ENCODE measurements at regions not wholly inside any gene's neighbourhood (a gene's known extent, or its start where the extent isn't known, plus 50 kb on each side); places are given as distances from the start of the nearest gene placed in this dataset.

DNA sequence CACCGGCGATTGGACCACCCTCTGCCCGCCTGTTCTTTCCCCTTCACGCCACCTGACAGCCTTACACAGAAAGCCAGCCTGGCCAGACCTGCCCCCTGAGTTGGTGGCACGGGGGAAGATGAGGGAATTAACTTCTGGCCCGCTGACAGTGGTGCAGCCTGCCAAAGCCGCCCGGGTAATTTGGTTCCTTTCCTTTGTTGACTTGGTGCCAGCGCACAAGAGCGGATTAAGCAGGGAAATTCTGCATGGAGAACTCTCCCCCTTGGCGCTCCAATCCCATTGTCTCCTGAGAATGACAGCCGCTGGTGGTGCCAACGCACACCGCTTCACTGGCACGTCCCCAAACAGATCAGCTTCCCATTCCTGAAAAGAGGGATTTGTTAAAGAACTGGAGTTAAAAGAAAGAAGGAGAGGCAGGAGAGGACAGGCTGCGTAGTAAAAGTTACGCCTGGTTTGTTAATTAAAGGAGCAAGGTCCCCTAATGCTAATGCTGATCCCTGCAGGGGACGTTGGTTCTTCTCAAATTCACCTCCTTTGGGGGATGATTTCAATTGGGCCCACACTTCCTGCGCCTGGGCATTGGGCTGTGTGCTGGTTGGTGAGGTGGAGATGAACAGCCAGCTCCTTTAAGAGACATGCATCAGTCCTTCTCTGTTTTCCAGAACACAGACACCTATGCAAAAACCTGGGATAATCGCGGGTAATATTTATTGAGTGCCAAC lies 286.8 kb downstream of the MYCN start:
- Histone ChIP-seq H3K27me3 (ENCODE audit: insufficient read depth, low read depth, severe bottlenecking) (no peaks in the 10 kb centered on the region), H3K36me3 (no peaks in the 10 kb centered on the region), H3K9me3 (ENCODE audit: severe bottlenecking) (peaks cover 4% of the 10 kb centered on the region), H3K4me3 (ENCODE audit: low read depth, low read length) (no peak overlapping the region), H3K27ac (no peak overlapping the region)
- TF ChIP-seq, protein P1, sequence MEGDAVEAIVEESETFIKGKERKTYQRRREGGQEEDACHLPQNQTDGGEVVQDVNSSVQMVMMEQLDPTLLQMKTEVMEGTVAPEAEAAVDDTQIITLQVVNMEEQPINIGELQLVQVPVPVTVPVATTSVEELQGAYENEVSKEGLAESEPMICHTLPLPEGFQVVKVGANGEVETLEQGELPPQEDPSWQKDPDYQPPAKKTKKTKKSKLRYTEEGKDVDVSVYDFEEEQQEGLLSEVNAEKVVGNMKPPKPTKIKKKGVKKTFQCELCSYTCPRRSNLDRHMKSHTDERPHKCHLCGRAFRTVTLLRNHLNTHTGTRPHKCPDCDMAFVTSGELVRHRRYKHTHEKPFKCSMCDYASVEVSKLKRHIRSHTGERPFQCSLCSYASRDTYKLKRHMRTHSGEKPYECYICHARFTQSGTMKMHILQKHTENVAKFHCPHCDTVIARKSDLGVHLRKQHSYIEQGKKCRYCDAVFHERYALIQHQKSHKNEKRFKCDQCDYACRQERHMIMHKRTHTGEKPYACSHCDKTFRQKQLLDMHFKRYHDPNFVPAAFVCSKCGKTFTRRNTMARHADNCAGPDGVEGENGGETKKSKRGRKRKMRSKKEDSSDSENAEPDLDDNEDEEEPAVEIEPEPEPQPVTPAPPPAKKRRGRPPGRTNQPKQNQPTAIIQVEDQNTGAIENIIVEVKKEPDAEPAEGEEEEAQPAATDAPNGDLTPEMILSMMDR (IDR thresholded peaks at IDR 0.05; ENCODE audit: low read depth, low read length) = no peak
- DNase-seq = no peak

DNA sequence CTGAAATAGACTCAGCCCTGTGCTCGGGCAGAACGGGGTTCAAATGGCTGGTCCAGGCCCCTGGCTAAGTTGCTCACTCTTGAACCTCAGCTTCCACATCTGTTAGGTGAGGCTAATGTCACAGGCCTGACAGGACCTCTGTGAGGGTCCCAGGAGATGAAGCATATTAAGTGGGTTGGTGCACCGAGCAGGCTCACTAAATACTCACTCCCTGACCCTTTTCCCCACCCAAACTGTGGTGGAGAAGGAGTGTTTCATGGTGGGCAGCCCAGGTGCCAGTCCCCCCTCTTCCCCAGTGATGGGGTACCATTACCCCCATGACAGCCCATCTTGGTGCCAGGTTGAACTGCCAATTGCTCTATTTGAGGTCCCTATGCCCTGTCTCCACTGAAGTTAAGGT lies 286.0 kb downstream of the MYCN start:
- Histone ChIP-seq H3K4me3 (ENCODE audit: low read depth, low read length) (no peak overlapping the region), H3K9me3 (ENCODE audit: severe bottlenecking) (peaks cover 2% of the 10 kb centered on the region), H3K36me3 (no peaks in the 10 kb centered on the region), H3K27me3 (ENCODE audit: insufficient read depth, low read depth, severe bottlenecking) (no peaks in the 10 kb centered on the region), H3K27ac (no peak overlapping the region)
- DNase-seq = no peak
- TF ChIP-seq, protein P1 (IDR thresholded peaks at IDR 0.05; ENCODE audit: low read depth, low read length) = no peak

DNA sequence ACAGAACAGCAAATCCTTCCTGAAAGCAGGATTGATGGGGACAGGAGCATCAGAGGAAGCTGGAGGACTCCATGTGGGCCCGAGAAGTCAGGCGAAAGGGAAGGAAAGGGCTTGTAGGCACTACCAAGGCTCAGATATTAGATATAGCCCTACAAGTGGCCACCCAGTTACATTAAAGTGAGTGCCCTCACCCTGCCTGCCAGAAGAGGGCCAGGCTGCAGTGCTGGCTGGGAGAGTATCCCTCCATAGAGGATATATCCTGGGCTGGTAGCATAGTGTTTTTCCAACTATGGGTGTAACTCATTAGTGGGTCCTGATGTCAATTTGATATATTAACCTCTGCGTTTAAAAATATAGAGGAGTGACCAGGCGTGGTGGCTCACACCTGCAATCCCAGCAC lies 285.2 kb downstream of the MYCN start:
- TF ChIP-seq, protein P1 (IDR thresholded peaks at IDR 0.05; ENCODE audit: low read depth, low read length) = 0 out of 2 replicates have a peak, but pooled peaks have one; percentile 36
- peak; percentile 29 for DNase-seq
- H3K9me3 ChIP-seq (ENCODE audit: severe bottlenecking) = no peaks in the 10 kb centered on the region
- H3K27me3 ChIP-seq (ENCODE audit: insufficient read depth, low read depth, severe bottlenecking) = no peaks in the 10 kb centered on the region
- no peaks in the 10 kb centered on the region for H3K36me3 ChIP-seq
- H3K4me3 ChIP-seq (ENCODE audit: low read depth, low read length) = no peak overlapping the region
- no peak overlapping the region for H3K27ac ChIP-seq

DNA sequence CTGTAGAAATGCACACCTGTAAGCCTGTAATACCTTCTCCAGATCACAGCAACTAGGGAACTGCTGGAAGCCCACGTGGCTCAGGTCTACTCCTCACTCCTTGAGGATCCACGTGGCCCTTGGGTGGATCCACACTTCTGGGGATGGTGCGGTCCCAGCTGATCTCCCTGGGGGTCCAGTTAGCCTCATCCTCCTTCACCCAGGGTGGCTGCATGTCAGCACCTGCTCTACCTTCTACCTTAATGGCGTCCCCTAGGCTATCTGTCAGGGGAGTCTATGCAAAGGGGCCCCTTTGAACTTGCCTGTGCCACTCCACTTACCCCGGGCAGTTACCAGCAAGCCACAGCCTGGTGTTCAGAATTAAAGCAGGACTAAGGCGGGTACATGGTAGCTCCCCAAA lies 284.7 kb downstream of the MYCN start:
- Histone ChIP-seq H3K9me3 (ENCODE audit: severe bottlenecking) (no peaks in the 10 kb centered on the region), H3K27me3 (ENCODE audit: insufficient read depth, low read depth, severe bottlenecking) (no peaks in the 10 kb centered on the region), H3K36me3 (no peaks in the 10 kb centered on the region), H3K4me3 (ENCODE audit: low read depth, low read length) (no peak overlapping the region), H3K27ac (no peak overlapping the region)
- no peak for DNase-seq
- TF ChIP-seq, protein P1 (IDR thresholded peaks at IDR 0.05; ENCODE audit: low read depth, low read length) = no peak

DNA sequence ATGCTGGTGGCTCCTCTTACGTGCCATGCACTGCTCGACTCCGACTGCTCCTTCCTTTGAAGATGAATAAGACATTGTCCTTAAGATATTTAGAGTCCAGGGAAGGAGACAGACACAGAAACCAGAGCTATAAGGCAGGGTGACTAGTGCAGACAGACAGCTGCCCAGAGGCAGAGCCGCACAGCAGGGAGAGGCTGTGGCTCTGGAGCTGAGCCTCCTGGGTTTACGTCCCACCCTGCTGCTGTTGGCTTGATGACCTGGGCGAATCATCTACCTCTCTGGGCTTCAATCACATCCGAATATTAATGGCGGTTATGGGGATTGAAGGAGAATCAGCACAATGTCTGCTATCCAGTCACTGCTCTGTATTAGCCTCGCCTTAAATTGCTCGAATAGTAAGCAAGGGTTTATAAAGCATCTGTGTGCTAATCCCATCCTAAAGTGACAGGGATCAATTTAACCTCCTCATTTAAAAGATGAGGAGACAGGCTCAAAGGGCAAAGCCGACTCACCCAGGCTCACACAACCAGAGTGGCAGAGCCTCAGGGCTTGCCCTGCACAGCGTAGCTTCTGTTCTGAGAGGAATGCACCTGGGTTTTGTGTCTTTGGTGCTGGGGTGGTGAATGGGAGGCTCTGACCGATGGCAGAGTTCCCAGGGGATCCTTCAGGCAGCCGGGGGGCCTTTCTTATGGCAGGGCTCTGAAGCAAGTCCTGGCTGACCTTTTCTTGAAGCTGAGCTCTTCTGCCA lies 284.1 kb downstream of the MYCN start:
- Histone ChIP-seq H3K27ac (peak overlapping the region; percentile 1; the same call in 1 of the 2 replicates), H3K9me3 (ENCODE audit: severe bottlenecking) (no peaks in the 10 kb centered on the region), H3K4me3 (ENCODE audit: low read depth, low read length) (no peak overlapping the region), H3K36me3 (no peaks in the 10 kb centered on the region), H3K27me3 (ENCODE audit: insufficient read depth, low read depth, severe bottlenecking) (no peaks in the 10 kb centered on the region)
- peak; percentile 69 for DNase-seq
- TF ChIP-seq, protein P1 (IDR thresholded peaks at IDR 0.05; ENCODE audit: low read depth, low read length) = no peak

All from WERI-Rb-1 (cell line).